Activated CD8-positive, alpha-beta T cell treated with anti-CD3 and anti-CD28 coated beads, Interleukin-2, amount 10 ng/mL, durations not matched to agents 7 days and 5 days (primary cell): ENCODE measurements at regions not wholly inside any gene's neighbourhood (a gene's known extent, or its start where the extent isn't known, plus 50 kb on each side); places are given as distances from the start of the nearest gene placed in this dataset.

Source experiments
- ATAC-seq: fragments of 150-1000 bp; cut with Tn5 transposase; one replicate; pipeline ENCODE4 v1.10.0; 2021; ENCODE audit warnings: moderate library complexity
- CTCF ChIA-PET: fragments of 350-600 bp; sonication (Branson Sonifier 250); formaldehyde crosslinking; loops from one replicate; lab custom pipeline; 2021; ENCODE audit warnings: antibody characterized with exemption; lab: Charles Lee
- POLR2A ChIA-PET: fragments of 350-600 bp; sonication (Branson Sonifier 250); formaldehyde crosslinking; loops from one replicate; lab custom pipeline; 2021; ENCODE audit warnings: antibody characterized with exemption; lab: Charles Lee
- DNase-seq: peaks from one replicate; pipeline ENCODE4 v3.0.0-alpha.2; 2020
- H3K27ac Mint-ChIP-seq: one replicate; pipeline ENCODE4 v1.8.0; 2021; ENCODE audit warnings: mild to moderate bottlenecking, mixed read lengths
- H3K27me3 Mint-ChIP-seq: one replicate; pipeline ENCODE4 v1.8.0; 2021; ENCODE audit warnings: low read depth, mixed read lengths
- H3K36me3 Mint-ChIP-seq: one replicate; pipeline ENCODE4 v1.8.0; 2021; ENCODE audit warnings: low read depth, mixed read lengths
- H3K4me1 Mint-ChIP-seq: one replicate; pipeline ENCODE4 v1.8.0; 2021; ENCODE audit warnings: low read depth, mixed read lengths
- H3K4me3 Mint-ChIP-seq: one replicate; pipeline ENCODE4 v1.8.0; 2021; ENCODE audit warnings: mild to moderate bottlenecking, mixed read lengths
- H3K9me3 Mint-ChIP-seq: one replicate; pipeline ENCODE4 v1.8.0; 2022; ENCODE audit warnings: mixed read lengths; ENCODE audit not compliant: insufficient read depth

- ATAC-seq (no peak), DNase-seq (no peak)
- Mint-ChIP-seq H3K36me3 (no peaks in the 10 kb centered on the region), H3K4me3 (no peak overlapping the region), H3K4me1 (no peaks in the 10 kb centered on the region), H3K27me3 (no peaks in the 10 kb centered on the region), H3K27ac (no peak overlapping the region), H3K9me3 (peaks cover 11% of the 10 kb centered on the region)
- ChIA-PET CTCF (no interaction called here), POLR2A (no interaction called here)
These were observed 370.3 kb upstream of the TMEM132C start for GRCh38 chr12:127896661-127897060.

- CTCF ChIA-PET = no interaction called here
- H3K4me3 Mint-ChIP-seq = no peak overlapping the region
These were observed 368.4 kb upstream of the TMEM132C start for GRCh38 chr12:127898616-127899015.

GRCh38 chr12:127899971-127900370 lies 367.0 kb upstream of the TMEM132C start:
- Mint-ChIP-seq H3K27me3 (no peaks in the 10 kb centered on the region), H3K4me3 (no peak overlapping the region), H3K27ac (no peak overlapping the region), H3K36me3 (no peaks in the 10 kb centered on the region), H3K9me3 (peaks cover 8% of the 10 kb centered on the region), H3K4me1 (no peaks in the 10 kb centered on the region)
- no peak for DNase-seq
- no peak for ATAC-seq
- CTCF ChIA-PET = no interaction called here
- POLR2A ChIA-PET = no interaction called here

More at GRCh38 chr12:127898616-127899015, 368.4 kb upstream of the TMEM132C start:
- no peaks in the 10 kb centered on the region for H3K36me3 Mint-ChIP-seq
- no peak for DNase-seq
- POLR2A ChIA-PET = no interaction called here
- ATAC-seq = no peak
- H3K9me3 Mint-ChIP-seq = peaks cover 8% of the 10 kb centered on the region
- no peaks in the 10 kb centered on the region for H3K4me1 Mint-ChIP-seq
- no peaks in the 10 kb centered on the region for H3K27me3 Mint-ChIP-seq
- H3K27ac Mint-ChIP-seq = no peak overlapping the region

GRCh38 chr12:127900386-127900785 lies 366.6 kb upstream of the TMEM132C start:
- POLR2A ChIA-PET = no interaction called here
- CTCF ChIA-PET = no interaction called here
- H3K27ac Mint-ChIP-seq = no peak overlapping the region
- no peaks in the 10 kb centered on the region for H3K4me1 Mint-ChIP-seq
- no peaks in the 10 kb centered on the region for H3K36me3 Mint-ChIP-seq
- H3K27me3 Mint-ChIP-seq = no peaks in the 10 kb centered on the region
- no peak overlapping the region for H3K4me3 Mint-ChIP-seq
- peaks cover 8% of the 10 kb centered on the region for H3K9me3 Mint-ChIP-seq
- ATAC-seq = no peak
- no peak for DNase-seq

GRCh38 chr12:127903146-127903545 lies 363.8 kb upstream of the TMEM132C start:
- Mint-ChIP-seq H3K4me3 (no peak overlapping the region), H3K9me3 (peaks cover 13% of the 10 kb centered on the region), H3K27ac (no peak overlapping the region), H3K27me3 (no peaks in the 10 kb centered on the region), H3K36me3 (no peaks in the 10 kb centered on the region), H3K4me1 (no peaks in the 10 kb centered on the region)
- ATAC-seq (no peak), DNase-seq (no peak)
- CTCF ChIA-PET = no interaction called here
- POLR2A ChIA-PET = no interaction called here

GRCh38 chr12:127909041-127909440 lies 357.9 kb upstream of the TMEM132C start:
- H3K4me1 Mint-ChIP-seq = no peaks in the 10 kb centered on the region
- H3K9me3 Mint-ChIP-seq = peaks cover 12% of the 10 kb centered on the region
- no peak overlapping the region for H3K27ac Mint-ChIP-seq
- POLR2A ChIA-PET = no interaction called here
- H3K27me3 Mint-ChIP-seq = no peaks in the 10 kb centered on the region
- CTCF ChIA-PET = no interaction called here
- no peaks in the 10 kb centered on the region for H3K36me3 Mint-ChIP-seq
- DNase-seq = no peak
- ATAC-seq = no peak
- no peak overlapping the region for H3K4me3 Mint-ChIP-seq

- ChIA-PET CTCF (no interaction called here), POLR2A (no interaction called here)
- DNase-seq (no peak), ATAC-seq (no peak)
- Mint-ChIP-seq H3K36me3 (no peaks in the 10 kb centered on the region), H3K27me3 (no peaks in the 10 kb centered on the region), H3K4me3 (no peak overlapping the region), H3K27ac (no peak overlapping the region), H3K9me3 (peaks cover 12% of the 10 kb centered on the region), H3K4me1 (no peaks in the 10 kb centered on the region)
These were observed 355.7 kb upstream of the TMEM132C start for GRCh38 chr12:127911291-127911690.

- DNase-seq = no peak
- H3K36me3 Mint-ChIP-seq = no peaks in the 10 kb centered on the region
- ATAC-seq = no peak
- ChIA-PET POLR2A (no interaction called here), CTCF (no interaction called here)
- no peak overlapping the region for H3K4me3 Mint-ChIP-seq
- no peaks in the 10 kb centered on the region for H3K4me1 Mint-ChIP-seq
- H3K9me3 Mint-ChIP-seq = peaks cover 7% of the 10 kb centered on the region
- H3K27ac Mint-ChIP-seq = no peak overlapping the region
- H3K27me3 Mint-ChIP-seq = no peaks in the 10 kb centered on the region
These were observed 354.8 kb upstream of the TMEM132C start for GRCh38 chr12:127912035-127912665.

- POLR2A ChIA-PET = no interaction called here
- Mint-ChIP-seq H3K4me1 (no peaks in the 10 kb centered on the region), H3K27ac (no peak overlapping the region), H3K36me3 (no peaks in the 10 kb centered on the region), H3K4me3 (no peak overlapping the region), H3K27me3 (no peaks in the 10 kb centered on the region), H3K9me3 (no peaks in the 10 kb centered on the region)
- DNase-seq = no peak
- CTCF ChIA-PET = no interaction called here
- no peak for ATAC-seq
These were observed 343.5 kb upstream of the TMEM132C start for GRCh38 chr12:127923501-127923900.

- no peak for DNase-seq
- ATAC-seq = no peak
- Mint-ChIP-seq H3K9me3 (no peaks in the 10 kb centered on the region), H3K4me1 (no peaks in the 10 kb centered on the region), H3K4me3 (no peak overlapping the region), H3K36me3 (no peaks in the 10 kb centered on the region), H3K27ac (no peak overlapping the region), H3K27me3 (no peaks in the 10 kb centered on the region)
- CTCF ChIA-PET = no interaction called here
- POLR2A ChIA-PET = no interaction called here
These were observed 341.0 kb upstream of the TMEM132C start for GRCh38 chr12:127925971-127926370.

- Mint-ChIP-seq H3K4me1 (no peaks in the 10 kb centered on the region), H3K9me3 (no peaks in the 10 kb centered on the region), H3K27ac (no peak overlapping the region), H3K36me3 (no peaks in the 10 kb centered on the region), H3K27me3 (no peaks in the 10 kb centered on the region), H3K4me3 (no peak overlapping the region)
- ATAC-seq = no peak
- DNase-seq = no peak
- CTCF ChIA-PET = no interaction called here
- POLR2A ChIA-PET = no interaction called here
These were observed 338.8 kb upstream of the TMEM132C start for GRCh38 chr12:127928178-127928577.

GRCh38 chr12:127928615-127929571 lies 338.1 kb upstream of the TMEM132C start:
- POLR2A ChIA-PET = no interaction called here
- Mint-ChIP-seq H3K4me1 (no peaks in the 10 kb centered on the region), H3K9me3 (no peaks in the 10 kb centered on the region), H3K4me3 (no peak overlapping the region), H3K36me3 (no peaks in the 10 kb centered on the region), H3K27ac (no peak overlapping the region), H3K27me3 (no peaks in the 10 kb centered on the region)
- ATAC-seq (no peak), DNase-seq (no peak)
- CTCF ChIA-PET = no interaction called here
